ENCODE measurements at regions not wholly inside any gene's neighbourhood (a gene's known extent, or its start where the extent isn't known, plus 50 kb on each side); places are given as distances from the start of the nearest gene placed in this dataset.

- Histone ChIP-seq H3K4me3 (ENCODE audit: low read depth, low read length, poor library complexity, severe bottlenecking) (no peak overlapping the region), H3K36me3 (ENCODE audit: insufficient read depth, low read length) (no peaks in the 10 kb centered on the region), H3K4me1 (ENCODE audit: insufficient read depth, low read length, severe bottlenecking) (no peaks in the 10 kb centered on the region), H3K4me2 (ENCODE audit: low read length) (no peak overlapping the region), H3F3A (ENCODE audit: insufficient read depth, low read length) (no peaks in the 10 kb centered on the region), H3K9me3 (ENCODE audit: low read length) (no peaks in the 10 kb centered on the region), H2AFZ (ENCODE audit: low read length) (no peak overlapping the region), H3K27me3 (ENCODE audit: insufficient read depth, low read length) (no peaks in the 10 kb centered on the region), H3K9me2 (ENCODE audit: low read depth, low read length) (no peaks in the 10 kb centered on the region), H3K9ac (ENCODE audit: low read length) (no peak overlapping the region), H4K20me1 (ENCODE audit: insufficient read depth, low read length) (no peaks in the 10 kb centered on the region), H3K27ac (ENCODE audit: low read depth, low read length, poor library complexity, severe bottlenecking) (no peak overlapping the region), H3K79me2 (ENCODE audit: insufficient read depth, low read length) (no peaks in the 10 kb centered on the region)
- TF ChIP-seq EZH2 (IDR thresholded peaks at IDR 0.05; ENCODE audit: borderline replicate concordance, low read length) (no peak), CTCF (IDR thresholded peaks at IDR 0.05; ENCODE audit: low read length) (no peak)
Observed at GRCh38 chrY:21821881-21822280, 72.4 kb downstream of the RBMY1D start.

- Histone ChIP-seq H3K9me2 (ENCODE audit: low read depth, low read length) (no peaks in the 10 kb centered on the region), H3K9ac (ENCODE audit: low read length) (no peak overlapping the region)
Observed at GRCh38 chrY:21827593-21827992, 66.7 kb downstream of the RBMY1D start.

More at GRCh38 chrY:21827593-21827992, 66.7 kb downstream of the RBMY1D start:
- Histone ChIP-seq H3K27me3 (ENCODE audit: insufficient read depth, low read length) (no peaks in the 10 kb centered on the region), H3K27ac (ENCODE audit: low read depth, low read length, poor library complexity, severe bottlenecking) (no peak overlapping the region), H3K4me1 (ENCODE audit: insufficient read depth, low read length, severe bottlenecking) (no peaks in the 10 kb centered on the region), H3K9me3 (ENCODE audit: low read length) (no peaks in the 10 kb centered on the region), H3F3A (ENCODE audit: insufficient read depth, low read length) (no peaks in the 10 kb centered on the region), H4K20me1 (ENCODE audit: insufficient read depth, low read length) (no peaks in the 10 kb centered on the region), H3K79me2 (ENCODE audit: insufficient read depth, low read length) (no peaks in the 10 kb centered on the region), H2AFZ (ENCODE audit: low read length) (no peak overlapping the region), H3K4me2 (ENCODE audit: low read length) (no peak overlapping the region), H3K4me3 (ENCODE audit: low read depth, low read length, poor library complexity, severe bottlenecking) (no peak overlapping the region), H3K36me3 (ENCODE audit: insufficient read depth, low read length) (no peaks in the 10 kb centered on the region)
- TF ChIP-seq CTCF (IDR thresholded peaks at IDR 0.05; ENCODE audit: low read length): no peak
- no peak for TF ChIP-seq EZH2 (IDR thresholded peaks at IDR 0.05; ENCODE audit: borderline replicate concordance, low read length)
